ENCODE measurements at regions not wholly inside any gene's neighbourhood (a gene's known extent, or its start where the extent isn't known, plus 50 kb on each side); places are given as distances from the start of the nearest gene placed in this dataset.

- H3K4me3 ChIP-seq (ENCODE audit: low read depth, low read length) = no peak overlapping the region
- TF ChIP-seq CTCF (IDR thresholded peaks at IDR 0.05; ENCODE audit: control insufficient read depth, extremely low read depth, insufficient read depth) = no peak
- DNase-seq (ENCODE audit: low read depth) = no peak
Measured at GRCh38 chr2:167859676-167860075, 387.7 kb downstream of the STK39 start.

- no peak for DNase-seq (ENCODE audit: low read depth)
- no peak overlapping the region for H3K4me3 ChIP-seq (ENCODE audit: low read depth, low read length)
- TF ChIP-seq CTCF (IDR thresholded peaks at IDR 0.05; ENCODE audit: control insufficient read depth, extremely low read depth, insufficient read depth) = no peak
Measured at GRCh38 chr2:167858086-167858485, 389.3 kb downstream of the STK39 start.

GRCh38 chr2:167857416-167857815 lies 390.0 kb downstream of the STK39 start:
- no peak overlapping the region for H3K4me3 ChIP-seq (ENCODE audit: low read depth, low read length)
- no peak for TF ChIP-seq CTCF (IDR thresholded peaks at IDR 0.05; ENCODE audit: control insufficient read depth, extremely low read depth, insufficient read depth)
- DNase-seq (ENCODE audit: low read depth) = no peak

GRCh38 chr2:167856190-167856589 lies 391.2 kb downstream of the STK39 start:
- TF ChIP-seq CTCF (IDR thresholded peaks at IDR 0.05; ENCODE audit: control insufficient read depth, extremely low read depth, insufficient read depth) = no peak
- DNase-seq (ENCODE audit: low read depth) = no peak
- no peak overlapping the region for H3K4me3 ChIP-seq (ENCODE audit: low read depth, low read length)

- no peak overlapping the region for H3K4me3 ChIP-seq (ENCODE audit: low read depth, low read length)
- no peak for DNase-seq (ENCODE audit: low read depth)
- TF ChIP-seq CTCF (IDR thresholded peaks at IDR 0.05; ENCODE audit: control insufficient read depth, extremely low read depth, insufficient read depth) = no peak
Measured at GRCh38 chr2:167855211-167855610, 392.2 kb downstream of the STK39 start.

- TF ChIP-seq CTCF (IDR thresholded peaks at IDR 0.05; ENCODE audit: control insufficient read depth, extremely low read depth, insufficient read depth) = no peak
- no peak overlapping the region for H3K4me3 ChIP-seq (ENCODE audit: low read depth, low read length)
- DNase-seq (ENCODE audit: low read depth) = no peak
Measured at GRCh38 chr2:167853717-167854116, 393.7 kb downstream of the STK39 start.

GRCh38 chr2:167851876-167852275 lies 395.5 kb downstream of the STK39 start:
- no peak overlapping the region for H3K4me3 ChIP-seq (ENCODE audit: low read depth, low read length)
- no peak for TF ChIP-seq CTCF (IDR thresholded peaks at IDR 0.05; ENCODE audit: control insufficient read depth, extremely low read depth, insufficient read depth)
- DNase-seq (ENCODE audit: low read depth) = no peak

Measured in LNCaP clone FGC (cell line).